GM13977 (cell line): ENCODE measurements at regions not wholly inside any gene's neighbourhood (a gene's known extent, or its start where the extent isn't known, plus 50 kb on each side); places are given as distances from the start of the nearest gene placed in this dataset.

Experiments
- DNase-seq: peaks from one replicate; pipeline ENCODE4 v3.0.0; 2012; ENCODE audit warnings: low spot score
- in situ Hi-C: fragments of 300-500 bp; cut with MboI; formaldehyde crosslinking; loops from one replicate; pipeline ENCODE4 v1.12.0; 2022; ENCODE audit warnings: low sequenced_read_pairs, low pct_unique_long_range_greater_than_20kb, mixed read lengths, inconsistent platforms; ENCODE audit not compliant: unreplicated experiment
- TF ChIP-seq, protein P1 (sequence below): IDR thresholded peaks from 2 replicates; pipeline ENCODE4 v1.5.1; 2012; ENCODE audit warnings: mild to moderate bottlenecking, control low read depth; ENCODE audit not compliant: insufficient read depth; ENCODE audit errors: extremely low read depth, missing control alignments

GRCh38 chr3:153252963-153253362 lies 90.9 kb downstream of the RAP2B start:
- TF ChIP-seq, protein P1, sequence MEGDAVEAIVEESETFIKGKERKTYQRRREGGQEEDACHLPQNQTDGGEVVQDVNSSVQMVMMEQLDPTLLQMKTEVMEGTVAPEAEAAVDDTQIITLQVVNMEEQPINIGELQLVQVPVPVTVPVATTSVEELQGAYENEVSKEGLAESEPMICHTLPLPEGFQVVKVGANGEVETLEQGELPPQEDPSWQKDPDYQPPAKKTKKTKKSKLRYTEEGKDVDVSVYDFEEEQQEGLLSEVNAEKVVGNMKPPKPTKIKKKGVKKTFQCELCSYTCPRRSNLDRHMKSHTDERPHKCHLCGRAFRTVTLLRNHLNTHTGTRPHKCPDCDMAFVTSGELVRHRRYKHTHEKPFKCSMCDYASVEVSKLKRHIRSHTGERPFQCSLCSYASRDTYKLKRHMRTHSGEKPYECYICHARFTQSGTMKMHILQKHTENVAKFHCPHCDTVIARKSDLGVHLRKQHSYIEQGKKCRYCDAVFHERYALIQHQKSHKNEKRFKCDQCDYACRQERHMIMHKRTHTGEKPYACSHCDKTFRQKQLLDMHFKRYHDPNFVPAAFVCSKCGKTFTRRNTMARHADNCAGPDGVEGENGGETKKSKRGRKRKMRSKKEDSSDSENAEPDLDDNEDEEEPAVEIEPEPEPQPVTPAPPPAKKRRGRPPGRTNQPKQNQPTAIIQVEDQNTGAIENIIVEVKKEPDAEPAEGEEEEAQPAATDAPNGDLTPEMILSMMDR: no peak
- no peak for DNase-seq
- in situ Hi-C loops: no loop called here

DNA sequence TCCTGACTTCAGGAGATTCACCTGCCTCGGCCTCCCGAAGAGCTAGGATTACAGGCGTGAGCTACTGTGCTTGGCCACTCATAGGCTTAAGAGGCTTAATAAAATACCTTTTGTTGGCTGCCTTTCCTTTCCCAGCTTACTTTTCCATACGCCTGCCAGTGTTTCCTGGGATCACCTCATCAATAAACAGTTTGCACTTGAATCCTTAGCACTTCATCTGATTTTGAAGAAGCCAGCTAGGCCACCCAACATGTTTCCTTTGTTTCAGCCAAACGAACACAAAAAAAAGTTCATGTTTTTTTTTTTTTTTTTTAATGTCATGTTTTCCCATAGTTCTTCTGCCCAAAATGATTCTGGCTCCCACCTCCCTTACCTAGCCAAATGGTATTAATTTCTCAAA lies 92.3 kb downstream of the RAP2B start:
- TF ChIP-seq, protein P1: no peak
- in situ Hi-C loops: no loop called here
- no peak for DNase-seq

- DNase-seq: no peak
- in situ Hi-C loops: no loop called here
- TF ChIP-seq, protein P1: no peak
These were observed 95.8 kb downstream of the RAP2B start for GRCh38 chr3:153257673-153258351.

DNA sequence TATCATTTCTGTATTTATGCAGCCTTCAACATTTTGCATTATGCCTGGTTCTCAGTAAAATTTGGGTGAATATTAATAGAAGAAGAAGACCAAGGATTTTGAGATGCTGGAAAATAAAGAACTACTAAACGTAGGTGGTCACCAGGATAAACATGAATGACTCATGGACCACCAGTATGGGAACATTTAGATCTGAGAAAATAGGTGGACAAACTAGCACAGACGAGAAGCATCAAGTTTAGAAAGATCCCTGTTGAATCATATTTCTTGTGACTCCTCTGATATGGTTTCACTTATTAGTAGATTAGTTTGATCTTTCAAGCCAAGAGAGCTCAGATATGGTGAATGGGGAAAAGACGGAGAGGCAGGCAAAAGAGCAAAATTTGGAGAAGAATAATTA lies 97.9 kb downstream of the RAP2B start:
- in situ Hi-C loops: no loop called here
- no peak for DNase-seq
- TF ChIP-seq, protein P1: no peak

DNA sequence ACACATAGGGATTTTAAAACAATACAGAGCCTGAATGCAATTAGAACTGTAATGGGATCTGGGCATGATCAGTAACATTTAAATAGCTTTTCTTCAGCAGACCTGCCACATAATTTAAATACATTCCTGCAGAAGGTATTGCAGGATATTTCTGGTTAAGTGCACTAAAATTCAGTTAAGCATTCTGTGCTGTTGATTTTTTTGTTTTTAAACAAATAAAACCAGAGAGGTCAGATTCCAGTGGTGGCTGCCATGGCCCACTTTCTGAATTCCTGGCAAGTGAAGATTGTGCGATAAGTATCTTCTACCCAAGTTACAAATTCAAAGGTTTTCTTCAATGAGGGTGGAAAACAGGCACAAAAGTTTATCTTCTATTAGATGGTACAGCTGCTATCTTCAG lies 98.7 kb downstream of the RAP2B start:
- in situ Hi-C loops: no loop called here
- TF ChIP-seq, protein P1: no peak
- DNase-seq: no peak

- TF ChIP-seq, protein P1: no peak
- in situ Hi-C loops: no loop called here
- DNase-seq: no peak
These were observed 104.6 kb downstream of the RAP2B start for GRCh38 chr3:153266619-153267018.
